ENCODE measurements at regions not wholly inside any gene's neighbourhood (a gene's known extent, or its start where the extent isn't known, plus 50 kb on each side); places are given as distances from the start of the nearest gene placed in this dataset.

GRCh38 chr7:46830-47140 is 145.6 kb upstream of the FAM20C start:
- Histone ChIP-seq H3K27ac (ENCODE audit: low read length) (no peak overlapping the region), H3K4me2 (ENCODE audit: insufficient read depth, low read length) (no peak overlapping the region), H3K4me1 (ENCODE audit: insufficient read depth, low read length) (no peaks in the 10 kb centered on the region), H3K27me3 (ENCODE audit: insufficient read depth, low read length, poor library complexity) (peaks cover 16% of the 10 kb centered on the region), H3K36me3 (ENCODE audit: insufficient read depth, low read length) (no peaks in the 10 kb centered on the region), H2AFZ (ENCODE audit: low read depth, low read length) (no peak overlapping the region), H3K9ac (ENCODE audit: low read depth, low read length) (no peak overlapping the region), H3K4me3 (ENCODE audit: low read depth in 1 of 2, low read length in 2 of 2) (no peak overlapping the region), H4K20me1 (ENCODE audit: insufficient read depth, low read length) (no peaks in the 10 kb centered on the region), H3K9me3 (ENCODE audit: insufficient read depth, low read length, severe bottlenecking) (no peaks in the 10 kb centered on the region), H3K79me2 (ENCODE audit: insufficient read depth, low read length) (no peaks in the 10 kb centered on the region)
- ATAC-seq (ENCODE audit: insufficient read depth, low read depth), result no peak
- TF ChIP-seq EZH2 (IDR thresholded peaks at IDR 0.05; ENCODE audit: borderline replicate concordance, low read depth, low read length, severe bottlenecking) (no peak), CTCF (IDR thresholded peaks at IDR 0.05; ENCODE audit: borderline replicate concordance, extremely low read depth, low read length, poor library complexity, severe bottlenecking) (no peak)
- DNase-seq, result no peak

GRCh38 chr7:51456-52068 is 140.8 kb upstream of the FAM20C start:
- Histone ChIP-seq H3K27ac (ENCODE audit: low read length) (no peak overlapping the region), H4K20me1 (ENCODE audit: insufficient read depth, low read length) (no peaks in the 10 kb centered on the region), H2AFZ (ENCODE audit: low read depth, low read length) (no peak overlapping the region), H3K4me1 (ENCODE audit: insufficient read depth, low read length) (no peaks in the 10 kb centered on the region), H3K4me3 (ENCODE audit: low read depth in 1 of 2, low read length in 2 of 2) (no peak overlapping the region), H3K9ac (ENCODE audit: low read depth, low read length) (no peak overlapping the region), H3K27me3 (ENCODE audit: insufficient read depth, low read length, poor library complexity) (peaks cover 7% of the 10 kb centered on the region), H3K79me2 (ENCODE audit: insufficient read depth, low read length) (no peaks in the 10 kb centered on the region), H3K4me2 (ENCODE audit: insufficient read depth, low read length) (no peak overlapping the region), H3K36me3 (ENCODE audit: insufficient read depth, low read length) (no peaks in the 10 kb centered on the region), H3K9me3 (ENCODE audit: insufficient read depth, low read length, severe bottlenecking) (no peaks in the 10 kb centered on the region)
- DNase-seq, result no peak
- TF ChIP-seq EZH2 (IDR thresholded peaks at IDR 0.05; ENCODE audit: borderline replicate concordance, low read depth, low read length, severe bottlenecking), result no peak
- TF ChIP-seq CTCF (IDR thresholded peaks at IDR 0.05; ENCODE audit: borderline replicate concordance, extremely low read depth, low read length, poor library complexity, severe bottlenecking), result no peak
- ATAC-seq (ENCODE audit: insufficient read depth, low read depth), result no peak

GRCh38 chr7:52100-52499 is 140.3 kb upstream of the FAM20C start:
- Histone ChIP-seq H4K20me1 (ENCODE audit: insufficient read depth, low read length) (no peaks in the 10 kb centered on the region), H3K9ac (ENCODE audit: low read depth, low read length) (no peak overlapping the region), H3K4me3 (ENCODE audit: low read depth in 1 of 2, low read length in 2 of 2) (no peak overlapping the region), H3K79me2 (ENCODE audit: insufficient read depth, low read length) (no peaks in the 10 kb centered on the region), H3K4me2 (ENCODE audit: insufficient read depth, low read length) (no peak overlapping the region), H3K36me3 (ENCODE audit: insufficient read depth, low read length) (no peaks in the 10 kb centered on the region), H3K27me3 (ENCODE audit: insufficient read depth, low read length, poor library complexity) (peaks cover 7% of the 10 kb centered on the region), H2AFZ (ENCODE audit: low read depth, low read length) (no peak overlapping the region), H3K4me1 (ENCODE audit: insufficient read depth, low read length) (no peaks in the 10 kb centered on the region), H3K27ac (ENCODE audit: low read length) (no peak overlapping the region), H3K9me3 (ENCODE audit: insufficient read depth, low read length, severe bottlenecking) (no peaks in the 10 kb centered on the region)
- no peak for TF ChIP-seq CTCF (IDR thresholded peaks at IDR 0.05; ENCODE audit: borderline replicate concordance, extremely low read depth, low read length, poor library complexity, severe bottlenecking)
- no peak for TF ChIP-seq EZH2 (IDR thresholded peaks at IDR 0.05; ENCODE audit: borderline replicate concordance, low read depth, low read length, severe bottlenecking)
- ATAC-seq (ENCODE audit: insufficient read depth, low read depth) (no peak), DNase-seq (no peak)

GRCh38 chr7:53531-53930 is 138.8 kb upstream of the FAM20C start:
- H2AFZ ChIP-seq (ENCODE audit: low read depth, low read length), result no peak overlapping the region
- H3K9me3 ChIP-seq (ENCODE audit: insufficient read depth, low read length, severe bottlenecking), result no peaks in the 10 kb centered on the region
- no peaks in the 10 kb centered on the region for H3K4me1 ChIP-seq (ENCODE audit: insufficient read depth, low read length)
- H4K20me1 ChIP-seq (ENCODE audit: insufficient read depth, low read length), result no peaks in the 10 kb centered on the region
- no peaks in the 10 kb centered on the region for H3K36me3 ChIP-seq (ENCODE audit: insufficient read depth, low read length)
- no peak for DNase-seq
- ATAC-seq (ENCODE audit: insufficient read depth, low read depth), result no peak
- H3K27ac ChIP-seq (ENCODE audit: low read length), result no peak overlapping the region
- H3K4me2 ChIP-seq (ENCODE audit: insufficient read depth, low read length), result no peak overlapping the region
- H3K9ac ChIP-seq (ENCODE audit: low read depth, low read length), result no peak overlapping the region
- H3K79me2 ChIP-seq (ENCODE audit: insufficient read depth, low read length), result no peaks in the 10 kb centered on the region
- no peak overlapping the region for H3K4me3 ChIP-seq (ENCODE audit: low read depth in 1 of 2, low read length in 2 of 2)
- TF ChIP-seq EZH2 (IDR thresholded peaks at IDR 0.05; ENCODE audit: borderline replicate concordance, low read depth, low read length, severe bottlenecking), result no peak
- TF ChIP-seq CTCF (IDR thresholded peaks at IDR 0.05; ENCODE audit: borderline replicate concordance, extremely low read depth, low read length, poor library complexity, severe bottlenecking), result no peak
- H3K27me3 ChIP-seq (ENCODE audit: insufficient read depth, low read length, poor library complexity), result peaks cover 7% of the 10 kb centered on the region
